ENCODE measurements at regions not wholly inside any gene's neighbourhood (a gene's known extent, or its start where the extent isn't known, plus 50 kb on each side); places are given as distances from the start of the nearest gene placed in this dataset.
A peak's percentile ranks its signal among the peaks of the same experiment; 100 is the strongest.

DNA sequence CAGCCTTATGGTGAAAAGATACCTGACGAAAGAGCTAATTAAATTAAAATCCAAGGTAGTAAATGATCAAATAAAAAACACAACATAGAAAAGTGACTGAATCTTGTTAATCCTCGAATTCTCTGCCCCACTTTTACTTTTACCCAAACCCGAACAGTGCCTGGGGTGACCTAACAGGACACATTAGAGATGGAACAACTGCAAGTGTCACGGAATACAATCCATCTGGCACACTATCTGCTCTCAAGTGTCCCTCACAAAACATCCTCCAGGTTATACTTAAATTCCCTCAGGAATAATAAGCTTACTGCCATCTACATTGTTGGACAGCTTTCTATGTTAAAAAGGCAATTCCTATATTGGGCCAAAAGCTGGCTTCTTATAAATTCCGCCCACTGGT is 236.3 kb upstream of the SLC14A2 start:
- Histone ChIP-seq H3K4me1 (ENCODE audit: control insufficient read depth in 1 of 2, insufficient read depth in 2 of 2, low read depth in 1 of 2, low read length in 1 of 2) (no peaks in the 10 kb centered on the region), H3K79me2 (ENCODE audit: insufficient read depth) (no peaks in the 10 kb centered on the region), H3K9ac (no peak overlapping the region), H4K20me1 (ENCODE audit: insufficient read depth) (no peaks in the 10 kb centered on the region), H3K27me3 (ENCODE audit: insufficient read depth) (no peaks in the 10 kb centered on the region), H3K9me3 (no peaks in the 10 kb centered on the region), H2AFZ (ENCODE audit: low read depth) (no peak overlapping the region), H3K4me3 (ENCODE audit: low read depth in 2 of 2, low read length in 1 of 2) (no peak overlapping the region), H3K27ac (ENCODE audit: low read depth in 2 of 2, low read length in 1 of 2) (no peak overlapping the region), H3K4me2 (no peak overlapping the region), H3K9me2 (no peaks in the 10 kb centered on the region), H3K36me3 (replicated peaks in 1 of 2; ENCODE audit: control insufficient read depth in 1 of 2, insufficient read depth in 2 of 2, low read length in 1 of 2) (no peaks in the 10 kb centered on the region), H3F3A (replicated peaks; ENCODE audit: insufficient read depth) (no peaks in the 10 kb centered on the region)
- ChIA-PET CTCF (interaction anchor here (0.6 to 1.3 kb wide), 2 partner anchors 123 to 166 kb away, joined by 3 read pairs; no protein-coding TSS in a partner anchor), POLR2A (no interaction called here)
- TF ChIP-seq, protein P1, sequence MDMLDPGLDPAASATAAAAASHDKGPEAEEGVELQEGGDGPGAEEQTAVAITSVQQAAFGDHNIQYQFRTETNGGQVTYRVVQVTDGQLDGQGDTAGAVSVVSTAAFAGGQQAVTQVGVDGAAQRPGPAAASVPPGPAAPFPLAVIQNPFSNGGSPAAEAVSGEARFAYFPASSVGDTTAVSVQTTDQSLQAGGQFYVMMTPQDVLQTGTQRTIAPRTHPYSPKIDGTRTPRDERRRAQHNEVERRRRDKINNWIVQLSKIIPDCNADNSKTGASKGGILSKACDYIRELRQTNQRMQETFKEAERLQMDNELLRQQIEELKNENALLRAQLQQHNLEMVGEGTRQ (IDR thresholded peaks at IDR 0.05; ENCODE audit: borderline replicate concordance, low read depth, low read length): no peak
- no peak for TF ChIP-seq TAF1 (IDR thresholded peaks at IDR 0.05; ENCODE audit: borderline replicate concordance, low read depth, low read length)
- TF ChIP-seq, protein P2, sequence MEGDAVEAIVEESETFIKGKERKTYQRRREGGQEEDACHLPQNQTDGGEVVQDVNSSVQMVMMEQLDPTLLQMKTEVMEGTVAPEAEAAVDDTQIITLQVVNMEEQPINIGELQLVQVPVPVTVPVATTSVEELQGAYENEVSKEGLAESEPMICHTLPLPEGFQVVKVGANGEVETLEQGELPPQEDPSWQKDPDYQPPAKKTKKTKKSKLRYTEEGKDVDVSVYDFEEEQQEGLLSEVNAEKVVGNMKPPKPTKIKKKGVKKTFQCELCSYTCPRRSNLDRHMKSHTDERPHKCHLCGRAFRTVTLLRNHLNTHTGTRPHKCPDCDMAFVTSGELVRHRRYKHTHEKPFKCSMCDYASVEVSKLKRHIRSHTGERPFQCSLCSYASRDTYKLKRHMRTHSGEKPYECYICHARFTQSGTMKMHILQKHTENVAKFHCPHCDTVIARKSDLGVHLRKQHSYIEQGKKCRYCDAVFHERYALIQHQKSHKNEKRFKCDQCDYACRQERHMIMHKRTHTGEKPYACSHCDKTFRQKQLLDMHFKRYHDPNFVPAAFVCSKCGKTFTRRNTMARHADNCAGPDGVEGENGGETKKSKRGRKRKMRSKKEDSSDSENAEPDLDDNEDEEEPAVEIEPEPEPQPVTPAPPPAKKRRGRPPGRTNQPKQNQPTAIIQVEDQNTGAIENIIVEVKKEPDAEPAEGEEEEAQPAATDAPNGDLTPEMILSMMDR (IDR thresholded peaks at IDR 0.05): no peak
- WGBS (ENCODE audit: low lambda C conversion rate): 75% methylated on average over 5 of the region's 5 CpGs
- no peak for DNase-seq

DNA sequence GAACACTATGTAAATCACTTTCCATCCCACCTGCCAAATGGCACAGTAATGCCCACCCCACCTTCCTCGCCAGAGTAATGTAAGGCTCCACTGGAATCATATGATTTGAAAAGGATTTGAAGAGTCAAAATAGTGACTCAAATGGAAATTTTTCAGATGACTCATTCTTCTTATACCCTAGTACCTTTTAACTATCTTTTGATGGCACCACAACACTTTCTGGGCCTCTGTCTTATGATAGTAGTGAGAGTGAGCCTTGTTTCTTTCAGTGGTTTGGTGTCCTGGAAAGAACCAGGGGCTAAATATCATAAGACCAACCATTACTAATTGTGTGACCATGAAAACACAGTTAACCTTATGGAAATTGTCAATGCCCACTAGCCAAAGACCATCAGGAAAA is 235.4 kb upstream of the SLC14A2 start:
- H3K4me2 ChIP-seq: no peak overlapping the region
- no peak overlapping the region for H3K4me3 ChIP-seq (ENCODE audit: low read depth in 2 of 2, low read length in 1 of 2)
- no peaks in the 10 kb centered on the region for H3K9me2 ChIP-seq
- WGBS (ENCODE audit: low lambda C conversion rate): 86% methylated on average over 1 of the region's 1 CpG
- H3K27me3 ChIP-seq (ENCODE audit: insufficient read depth): no peaks in the 10 kb centered on the region
- H3K27ac ChIP-seq (ENCODE audit: low read depth in 2 of 2, low read length in 1 of 2): no peak overlapping the region
- H3F3A ChIP-seq (replicated peaks; ENCODE audit: insufficient read depth): no peaks in the 10 kb centered on the region
- ChIA-PET CTCF (interaction anchor here (1.3 kb wide), 1 partner anchor 124 kb away, joined by 3 read pairs; no protein-coding TSS in a partner anchor), POLR2A (no interaction called here)
- peaks cover 0 to 2% of the 10 kb centered on the region in 2 experiments; a peak in 1 of 4 replicates for H3K4me1 ChIP-seq (ENCODE audit: control insufficient read depth in 1 of 2, insufficient read depth in 2 of 2, low read depth in 1 of 2, low read length in 1 of 2)
- H2AFZ ChIP-seq (ENCODE audit: low read depth): no peak overlapping the region
- TF ChIP-seq FOSL2 (IDR thresholded peaks at IDR 0.05; ENCODE audit: borderline replicate concordance, low read depth) (0 out of 2 replicates have a peak, but pooled peaks have one; percentile 9), EZH2phosphoT487 (IDR thresholded peaks at IDR 0.05; ENCODE audit: borderline replicate concordance, low read depth) (no peak)
- no peaks in the 10 kb centered on the region for H3K79me2 ChIP-seq (ENCODE audit: insufficient read depth)
- H3K9me3 ChIP-seq: no peaks in the 10 kb centered on the region
- no peaks in the 10 kb centered on the region for H3K36me3 ChIP-seq (replicated peaks in 1 of 2; ENCODE audit: control insufficient read depth in 1 of 2, insufficient read depth in 2 of 2, low read length in 1 of 2)
- no peak overlapping the region for H3K9ac ChIP-seq
- H4K20me1 ChIP-seq (ENCODE audit: insufficient read depth): no peaks in the 10 kb centered on the region
- no peak for DNase-seq

DNA sequence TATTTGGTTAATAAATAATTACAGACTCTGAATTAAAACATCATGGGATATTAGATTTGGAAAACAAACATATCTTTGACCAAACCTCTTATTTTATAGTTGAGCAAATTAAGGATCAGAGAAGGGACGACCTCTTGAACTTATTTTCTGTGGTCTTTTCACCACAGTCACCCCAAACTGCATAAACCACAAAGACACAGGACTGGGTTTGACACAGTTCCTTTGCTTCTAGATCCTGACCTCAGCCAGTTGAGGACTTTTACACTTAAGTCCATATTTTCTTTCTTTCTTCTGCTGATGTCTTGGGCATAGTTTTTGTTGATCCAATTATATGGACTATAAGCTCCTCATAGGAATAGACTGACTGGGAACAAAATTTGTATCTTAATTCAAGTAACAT is 234.0 kb upstream of the SLC14A2 start:
- H3K4me1 ChIP-seq (ENCODE audit: control insufficient read depth in 1 of 2, insufficient read depth in 2 of 2, low read depth in 1 of 2, low read length in 1 of 2): peaks cover 0 to 2% of the 10 kb centered on the region in 2 experiments; a peak in 1 of 4 replicates
- H3K27ac ChIP-seq (ENCODE audit: low read depth in 2 of 2, low read length in 1 of 2): no peak overlapping the region
- POLR2A ChIA-PET: no interaction called here
- H3K27me3 ChIP-seq (ENCODE audit: insufficient read depth): no peaks in the 10 kb centered on the region
- DNase-seq: no peak
- H3K9me3 ChIP-seq: no peaks in the 10 kb centered on the region
- H3K36me3 ChIP-seq (replicated peaks in 1 of 2; ENCODE audit: control insufficient read depth in 1 of 2, insufficient read depth in 2 of 2, low read length in 1 of 2): no peaks in the 10 kb centered on the region
- CTCF ChIA-PET: interaction anchor here (6.6 kb wide), 1 partner anchor 106 kb away, joined by 72 read pairs; no protein-coding TSS in a partner anchor
- 38% methylated on average over 1 of the region's 1 CpG for WGBS (ENCODE audit: low lambda C conversion rate)
- H3F3A ChIP-seq (replicated peaks; ENCODE audit: insufficient read depth): no peaks in the 10 kb centered on the region
- H4K20me1 ChIP-seq (ENCODE audit: insufficient read depth): no peaks in the 10 kb centered on the region
- no peak overlapping the region for H3K9ac ChIP-seq
- H2AFZ ChIP-seq (ENCODE audit: low read depth): no peak overlapping the region
- TF ChIP-seq GATA2 (CRISPR knock-in tag; IDR thresholded peaks at IDR 0.05) (no peak), NFIC (IDR thresholded peaks at IDR 0.05; ENCODE audit: borderline replicate concordance) (no peak), GABPA (IDR thresholded peaks at IDR 0.05; ENCODE audit: low read depth) (no peak), RFX5 (IDR thresholded peaks at IDR 0.05; ENCODE audit: low read length) (no peak), ELF1 (IDR thresholded peaks at IDR 0.05) (no peak), NRF1 (IDR thresholded peaks at IDR 0.05; ENCODE audit: low read depth, low read length) (no peak), RCOR1 (IDR thresholded peaks at IDR 0.05; ENCODE audit: low read length) (no peak), TAF1 (IDR thresholded peaks at IDR 0.05; ENCODE audit: borderline replicate concordance, low read depth, low read length) (no peak), TEAD4 (IDR thresholded peaks at IDR 0.05; ENCODE audit: borderline replicate concordance, insufficient read depth) (no peak), EP300 (IDR thresholded peaks at IDR 0.05; ENCODE audit: borderline replicate concordance in 1 of 2, low read depth in 1 of 2, low read length in 1 of 2) (no peak)
- TF ChIP-seq, protein P3, sequence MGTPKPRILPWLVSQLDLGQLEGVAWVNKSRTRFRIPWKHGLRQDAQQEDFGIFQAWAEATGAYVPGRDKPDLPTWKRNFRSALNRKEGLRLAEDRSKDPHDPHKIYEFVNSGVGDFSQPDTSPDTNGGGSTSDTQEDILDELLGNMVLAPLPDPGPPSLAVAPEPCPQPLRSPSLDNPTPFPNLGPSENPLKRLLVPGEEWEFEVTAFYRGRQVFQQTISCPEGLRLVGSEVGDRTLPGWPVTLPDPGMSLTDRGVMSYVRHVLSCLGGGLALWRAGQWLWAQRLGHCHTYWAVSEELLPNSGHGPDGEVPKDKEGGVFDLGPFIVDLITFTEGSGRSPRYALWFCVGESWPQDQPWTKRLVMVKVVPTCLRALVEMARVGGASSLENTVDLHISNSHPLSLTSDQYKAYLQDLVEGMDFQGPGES (IDR thresholded peaks at IDR 0.05; ENCODE audit: low read depth, low read length): no peak
- TF ChIP-seq, protein P4, sequence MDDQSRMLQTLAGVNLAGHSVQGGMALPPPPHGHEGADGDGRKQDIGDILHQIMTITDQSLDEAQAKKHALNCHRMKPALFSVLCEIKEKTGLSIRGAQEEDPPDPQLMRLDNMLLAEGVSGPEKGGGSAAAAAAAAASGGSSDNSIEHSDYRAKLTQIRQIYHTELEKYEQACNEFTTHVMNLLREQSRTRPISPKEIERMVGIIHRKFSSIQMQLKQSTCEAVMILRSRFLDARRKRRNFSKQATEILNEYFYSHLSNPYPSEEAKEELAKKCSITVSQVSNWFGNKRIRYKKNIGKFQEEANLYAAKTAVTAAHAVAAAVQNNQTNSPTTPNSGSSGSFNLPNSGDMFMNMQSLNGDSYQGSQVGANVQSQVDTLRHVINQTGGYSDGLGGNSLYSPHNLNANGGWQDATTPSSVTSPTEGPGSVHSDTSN (IDR thresholded peaks at IDR 0.05): no peak
- TF ChIP-seq, protein P5, sequence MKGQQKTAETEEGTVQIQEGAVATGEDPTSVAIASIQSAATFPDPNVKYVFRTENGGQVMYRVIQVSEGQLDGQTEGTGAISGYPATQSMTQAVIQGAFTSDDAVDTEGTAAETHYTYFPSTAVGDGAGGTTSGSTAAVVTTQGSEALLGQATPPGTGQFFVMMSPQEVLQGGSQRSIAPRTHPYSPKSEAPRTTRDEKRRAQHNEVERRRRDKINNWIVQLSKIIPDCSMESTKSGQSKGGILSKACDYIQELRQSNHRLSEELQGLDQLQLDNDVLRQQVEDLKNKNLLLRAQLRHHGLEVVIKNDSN (IDR thresholded peaks at IDR 0.05; ENCODE audit: borderline replicate concordance, low read depth): no peak
- H3K4me3 ChIP-seq (ENCODE audit: low read depth in 2 of 2, low read length in 1 of 2): no peak overlapping the region
- no peaks in the 10 kb centered on the region for H3K9me2 ChIP-seq
- no peak overlapping the region for H3K4me2 ChIP-seq
- H3K79me2 ChIP-seq (ENCODE audit: insufficient read depth): no peaks in the 10 kb centered on the region

Measured in SK-N-SH (cell line).